NCI-H446 treated with DMSO at 0.1 percent for 48 hours (cell line): ENCODE measurements at regions not wholly inside any gene's neighbourhood (a gene's known extent, or its start where the extent isn't known, plus 50 kb on each side); places are given as distances from the start of the nearest gene placed in this dataset.

Experiments used
- DNase-seq: peaks from one replicate; lab custom pipeline; 2025; lab: John Stamatoyannopoulos, UW

DNA sequence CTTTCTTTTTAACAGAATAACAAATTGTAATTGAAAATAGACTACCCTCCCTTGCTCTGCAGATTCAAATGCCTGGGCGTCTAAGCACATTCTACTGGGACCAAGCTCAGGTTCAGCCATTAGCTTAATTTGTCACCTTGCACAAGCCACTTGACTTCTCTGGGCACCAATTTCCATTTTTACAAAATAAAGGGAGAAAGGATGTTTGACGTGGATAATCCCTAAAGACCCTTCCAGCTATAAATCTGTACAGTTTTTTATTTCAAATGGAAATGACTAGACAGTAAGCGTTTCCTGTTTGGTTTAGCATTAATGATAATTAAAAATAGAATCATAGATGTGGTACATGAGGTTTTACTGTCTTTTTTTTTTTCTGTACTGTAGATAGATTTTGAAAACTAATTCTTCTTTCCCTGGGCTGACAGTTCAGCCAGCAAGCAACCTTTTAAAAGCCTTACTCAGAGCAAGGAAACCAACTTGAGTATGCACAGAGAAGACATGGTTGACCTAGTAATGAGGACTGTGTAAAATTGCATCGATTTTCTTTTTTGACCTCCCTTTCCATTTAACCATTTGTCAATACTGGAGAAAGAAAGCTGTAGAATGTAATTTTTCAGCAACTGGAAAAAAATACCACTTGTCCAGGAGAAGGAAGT lies 1329.5 kb upstream of the CDH8 start:
- no peak for DNase-seq

DNA sequence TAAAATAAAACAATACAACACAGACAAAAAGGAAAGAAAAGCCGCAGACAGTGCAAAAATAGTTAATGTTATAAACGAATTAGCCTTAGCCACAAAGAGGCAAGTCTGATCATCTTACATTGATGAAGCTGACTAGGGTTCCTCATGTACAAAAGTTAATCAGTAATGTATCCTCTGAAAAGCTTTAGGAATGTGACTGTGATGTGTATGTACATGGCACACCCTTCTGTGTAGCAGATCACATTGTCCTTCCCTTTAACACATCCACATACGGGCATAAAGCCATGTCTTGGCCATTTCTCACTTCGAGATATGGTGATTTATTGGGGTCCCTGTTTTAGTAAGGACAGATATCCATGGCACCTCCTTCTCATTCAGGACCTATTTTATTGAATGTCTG lies 1327.5 kb upstream of the CDH8 start:
- no peak for DNase-seq

DNA sequence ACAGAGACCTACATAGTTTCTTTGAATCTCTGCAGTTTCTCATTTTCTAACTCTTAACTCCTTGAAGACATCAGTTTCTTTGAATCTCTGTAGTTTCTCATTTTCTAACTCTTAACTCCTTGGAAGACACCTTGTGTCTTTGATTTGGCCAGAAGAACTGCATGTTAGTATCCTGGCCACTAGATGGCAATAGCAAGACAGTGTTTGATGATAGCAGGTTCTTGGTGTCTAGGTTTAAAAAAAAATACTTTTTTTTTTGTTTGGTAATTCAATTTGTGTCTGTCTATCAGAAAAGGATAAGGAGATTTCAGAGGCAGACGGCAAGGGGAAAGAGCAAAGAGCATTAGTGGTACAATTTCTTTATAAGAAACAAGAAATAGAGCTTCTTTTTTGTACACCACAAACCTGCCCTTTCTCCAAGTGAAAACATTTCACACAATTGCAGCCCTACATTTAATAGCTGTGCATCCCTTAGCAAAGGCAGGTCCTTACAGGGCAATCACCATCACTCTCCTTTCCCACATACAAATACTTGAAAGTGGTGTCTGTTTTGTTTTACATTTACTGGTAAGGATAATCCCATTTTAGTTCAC lies 1324.9 kb upstream of the CDH8 start:
- DNase-seq, result peak; percentile 45

DNA sequence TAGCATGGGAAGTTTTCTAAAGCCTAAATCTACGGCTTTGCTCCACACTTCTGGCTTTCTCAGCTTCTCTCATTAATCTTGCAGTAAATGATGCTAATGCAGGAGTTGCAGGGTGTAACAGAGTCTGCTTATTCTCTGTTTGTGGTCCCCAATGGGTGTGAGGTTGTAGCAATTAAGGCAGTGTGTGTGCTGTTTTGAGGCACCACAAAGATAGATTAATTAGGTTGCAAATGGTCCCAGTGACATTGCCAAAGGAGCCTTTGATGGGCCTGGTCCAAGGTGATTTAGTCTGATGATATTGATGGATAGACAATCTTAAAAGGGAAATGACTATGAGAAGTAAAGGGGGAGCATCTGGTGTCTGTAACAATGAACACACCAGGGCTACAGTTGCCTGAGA lies 1313.7 kb upstream of the CDH8 start:
- no peak for DNase-seq

DNA sequence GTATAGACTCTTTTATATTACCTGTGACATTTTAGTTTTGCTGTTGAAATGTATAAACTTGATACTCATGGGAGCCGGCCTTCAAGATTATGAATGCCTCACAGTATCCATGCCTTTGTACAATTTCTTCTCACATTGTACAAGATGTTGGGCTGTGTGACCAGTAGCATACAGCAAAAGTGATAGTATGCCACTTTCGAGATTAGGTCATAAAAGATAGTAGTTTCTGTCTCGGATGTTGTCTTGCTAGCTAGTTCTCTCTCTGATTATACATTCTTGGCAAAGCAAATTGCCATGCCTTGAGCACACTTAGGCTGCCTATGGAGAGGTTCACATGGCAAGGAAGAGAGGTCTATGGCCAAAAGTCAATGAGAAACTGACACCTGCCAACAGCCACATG lies 1309.8 kb upstream of the CDH8 start:
- peak; percentile 10 for DNase-seq

DNA sequence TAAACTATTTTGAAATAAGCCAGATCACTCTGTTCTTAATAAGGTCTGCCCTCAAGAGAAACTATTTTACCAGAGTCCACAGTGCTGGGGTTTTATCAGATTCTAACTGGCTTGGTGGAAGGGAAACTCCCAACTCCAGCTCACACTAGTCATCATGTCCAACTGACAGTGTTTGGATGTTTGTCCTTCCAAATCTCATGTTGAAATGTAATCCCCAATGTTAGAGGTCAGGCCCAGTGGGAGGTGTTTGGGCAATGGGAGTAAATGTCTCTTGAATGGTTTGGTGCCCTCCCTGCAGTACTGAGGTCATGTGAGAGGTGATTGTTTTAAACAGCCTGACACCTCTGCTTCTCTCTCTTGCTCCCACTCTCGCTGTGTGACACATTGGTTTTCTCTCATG lies 1301.0 kb upstream of the CDH8 start:
- DNase-seq, result no peak

DNA sequence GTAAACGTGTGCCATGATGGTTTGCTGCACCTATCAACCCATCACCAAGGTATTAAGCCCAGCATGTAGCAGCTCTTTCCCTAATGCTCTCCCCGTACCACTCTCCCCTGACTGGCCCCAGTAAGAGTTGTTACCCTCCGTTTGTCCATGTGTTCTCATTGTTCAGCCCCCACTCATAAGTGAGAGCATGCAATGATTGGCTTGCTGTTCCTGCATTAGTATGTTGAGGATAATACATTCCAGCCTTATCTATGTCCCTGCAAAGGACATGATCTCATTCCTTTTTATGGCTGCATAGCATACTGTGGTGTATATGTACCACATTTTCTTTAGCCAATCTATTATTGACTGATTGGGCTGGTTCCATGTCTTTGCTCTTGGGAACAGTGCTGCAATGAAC lies 1294.9 kb upstream of the CDH8 start:
- no peak for DNase-seq

DNA sequence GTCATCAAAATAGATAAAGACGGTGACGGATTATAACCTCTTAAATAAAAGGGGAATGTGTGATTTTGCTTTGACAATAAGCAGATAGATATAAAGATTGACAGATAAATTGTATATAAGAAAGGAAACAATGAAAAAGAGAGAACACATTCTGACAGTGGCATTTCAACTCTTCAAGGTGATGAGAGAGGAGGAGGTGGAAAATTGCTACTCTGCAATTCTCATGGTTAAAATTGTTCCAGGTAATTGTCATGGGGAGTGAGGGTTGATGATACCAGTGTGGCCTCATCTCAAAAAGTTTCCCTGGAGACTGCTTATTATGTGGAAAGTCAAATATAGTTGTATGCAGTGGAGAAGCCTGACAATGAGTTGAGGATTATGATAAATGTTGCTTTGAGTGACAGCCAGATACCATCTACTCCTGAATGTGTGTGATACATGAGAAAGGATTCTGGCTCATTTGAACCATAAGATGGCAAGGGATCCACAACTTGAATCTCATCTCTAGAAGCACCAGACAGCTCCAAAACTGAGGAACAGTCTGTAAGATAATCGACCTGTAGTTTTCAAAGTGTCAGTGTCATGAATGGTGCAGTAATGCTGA lies 1290.6 kb upstream of the CDH8 start:
- no peak for DNase-seq

DNA sequence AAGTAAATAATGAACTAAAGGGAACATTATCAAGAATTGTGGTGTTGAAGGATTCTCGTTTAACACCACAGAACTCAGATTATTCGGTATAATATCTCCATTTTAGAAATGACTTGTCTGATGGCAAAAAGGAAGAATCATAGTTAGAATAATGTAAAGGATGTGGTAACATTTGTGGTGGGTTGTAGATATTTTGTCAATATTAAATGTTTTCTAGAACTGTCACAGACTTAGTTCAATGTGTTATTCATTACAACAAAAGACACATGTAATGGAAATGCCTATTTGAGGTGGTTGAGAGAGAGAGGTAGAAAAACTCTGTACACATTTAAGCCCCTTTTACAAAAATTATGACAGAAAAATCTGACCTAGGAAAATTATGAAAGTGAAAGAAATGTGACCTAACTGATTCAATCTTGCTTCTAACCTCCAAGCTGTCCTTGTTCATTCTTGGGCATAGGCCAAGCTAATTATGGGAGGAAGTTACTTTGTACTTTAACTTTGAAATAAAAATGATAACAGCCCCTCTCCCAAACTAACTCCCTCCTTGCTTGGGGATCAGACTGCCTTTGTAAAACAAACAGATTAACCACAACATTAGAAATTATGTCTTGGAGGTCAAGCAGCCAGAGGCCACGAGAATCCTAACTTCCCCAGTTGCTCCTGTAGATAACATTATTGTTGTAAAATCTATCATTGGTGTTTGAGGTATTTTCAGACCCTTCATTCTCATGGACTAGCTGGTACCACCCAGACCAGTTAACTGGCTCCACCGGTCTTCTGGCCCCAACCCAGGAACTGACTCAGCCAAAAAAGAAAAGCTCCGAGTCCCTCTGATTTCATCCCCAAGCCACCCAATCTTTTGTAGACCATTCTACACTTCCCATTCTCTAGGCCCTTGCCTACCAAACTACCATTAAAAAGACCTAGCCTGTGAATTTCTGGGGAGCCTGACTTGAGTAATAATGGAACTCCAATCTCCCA lies 1287.8 kb upstream of the CDH8 start:
- no peak for DNase-seq

DNA sequence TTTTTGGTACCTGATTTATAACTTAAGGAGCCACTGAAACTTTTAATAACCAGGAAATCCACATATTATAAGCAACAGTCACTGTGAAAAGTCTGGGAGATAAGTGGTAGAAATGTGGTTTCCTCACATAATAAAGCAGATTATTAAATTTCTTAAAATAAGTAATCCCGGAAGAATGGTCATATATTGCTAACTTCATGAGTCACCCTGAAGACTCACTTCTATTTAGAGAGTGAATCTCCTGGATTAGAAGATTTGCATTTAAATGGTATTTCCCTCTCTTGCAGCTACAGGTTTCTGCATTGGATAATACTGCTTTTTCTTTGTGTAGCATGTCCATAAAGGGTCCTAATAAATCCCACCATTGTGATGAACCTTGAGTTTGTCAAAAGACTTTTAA lies 1286.8 kb upstream of the CDH8 start:
- DNase-seq, result no peak

DNA sequence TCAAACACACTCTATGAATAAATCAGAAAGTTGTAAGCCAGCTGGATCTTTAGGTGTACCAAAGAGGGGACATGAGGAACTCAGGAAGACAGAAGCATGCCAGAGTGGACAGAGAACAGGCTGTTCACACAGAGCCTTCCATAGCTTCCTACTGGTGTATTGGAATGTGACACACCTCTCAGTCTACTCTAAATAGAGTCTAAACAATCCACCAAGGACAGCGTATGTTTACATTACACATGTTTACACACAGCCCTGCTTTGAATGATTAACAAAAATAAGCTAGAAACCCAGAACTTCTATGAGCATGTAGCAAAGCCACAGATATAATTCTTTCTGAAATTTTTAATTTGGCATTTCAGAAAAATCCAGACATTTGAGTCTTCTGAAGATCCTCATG lies 1279.0 kb upstream of the CDH8 start:
- no peak for DNase-seq

DNA sequence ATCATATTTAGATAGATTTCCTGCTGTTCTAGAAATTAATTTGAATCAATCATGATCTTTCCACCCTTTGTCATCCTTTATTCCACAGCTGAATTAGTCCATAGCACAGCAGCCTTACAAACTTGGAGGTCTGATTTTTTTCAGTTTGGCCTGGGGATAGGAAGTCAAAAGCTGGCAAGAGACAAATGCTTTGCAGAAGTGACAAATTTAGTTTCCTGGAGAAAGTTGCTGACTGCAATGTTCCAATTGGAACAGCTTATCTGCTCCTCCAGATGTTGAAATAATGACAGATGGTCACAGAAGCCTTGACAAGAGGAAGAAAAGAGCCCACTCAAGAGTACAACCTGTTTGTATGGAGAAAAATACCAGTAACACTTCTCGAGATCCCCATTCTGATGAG lies 1276.1 kb upstream of the CDH8 start:
- DNase-seq, result no peak

DNA sequence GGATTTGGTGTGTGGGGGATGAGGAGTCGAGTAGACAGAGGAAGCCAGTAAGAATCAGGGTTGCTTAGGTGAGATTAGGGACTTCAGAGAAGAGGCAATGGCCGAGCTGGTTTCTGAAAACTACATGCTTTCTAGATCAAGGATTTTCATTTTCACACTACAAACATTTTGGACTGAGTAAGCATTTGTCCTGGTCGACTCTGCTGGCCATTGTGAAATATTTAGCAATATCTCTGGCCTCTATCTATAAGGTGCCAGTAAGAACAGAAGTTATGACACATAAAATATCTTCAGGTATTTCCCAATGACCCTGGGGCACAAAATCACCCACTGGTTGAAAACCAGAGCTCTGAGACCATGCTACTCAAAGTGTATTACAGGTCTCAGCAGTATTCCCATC lies 1275.1 kb upstream of the CDH8 start:
- no peak for DNase-seq

DNA sequence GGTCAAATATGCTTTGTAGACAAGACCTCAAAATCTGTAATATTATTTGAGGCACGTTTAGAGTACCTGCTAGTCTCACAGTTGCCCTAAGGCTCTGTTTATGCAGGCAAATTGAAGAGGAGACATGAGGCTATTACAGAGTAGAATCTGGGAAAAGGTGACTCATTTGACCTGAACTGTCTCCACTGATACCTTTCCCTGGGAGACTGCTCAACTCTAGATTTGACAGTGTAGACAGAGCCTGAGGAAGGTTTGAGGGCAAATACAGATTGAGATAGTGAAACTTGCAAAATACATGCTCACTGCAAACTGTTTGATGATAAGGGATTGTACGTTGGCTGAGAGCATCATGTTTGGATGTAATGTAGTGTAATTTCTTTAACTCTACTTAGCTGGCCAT lies 1266.6 kb upstream of the CDH8 start:
- no peak for DNase-seq

DNA sequence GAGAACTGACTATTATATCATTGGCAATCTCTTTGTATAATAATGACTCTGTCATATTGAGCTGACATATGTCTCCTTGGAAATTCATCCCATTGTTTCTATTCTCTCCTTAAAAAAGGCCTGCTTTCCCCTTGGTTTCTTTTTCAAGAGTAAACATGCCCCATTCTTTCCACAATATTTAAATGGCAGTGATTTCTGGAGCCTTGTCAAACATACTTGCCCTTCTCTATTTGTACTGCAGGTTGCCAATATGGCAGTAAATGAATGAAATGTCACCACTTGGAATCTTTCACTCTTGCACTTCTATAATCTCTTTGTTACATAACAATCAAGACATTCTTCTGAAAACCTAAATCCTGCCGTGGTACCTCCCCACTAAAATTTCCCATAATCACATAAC lies 1265.1 kb upstream of the CDH8 start:
- no peak for DNase-seq

DNA sequence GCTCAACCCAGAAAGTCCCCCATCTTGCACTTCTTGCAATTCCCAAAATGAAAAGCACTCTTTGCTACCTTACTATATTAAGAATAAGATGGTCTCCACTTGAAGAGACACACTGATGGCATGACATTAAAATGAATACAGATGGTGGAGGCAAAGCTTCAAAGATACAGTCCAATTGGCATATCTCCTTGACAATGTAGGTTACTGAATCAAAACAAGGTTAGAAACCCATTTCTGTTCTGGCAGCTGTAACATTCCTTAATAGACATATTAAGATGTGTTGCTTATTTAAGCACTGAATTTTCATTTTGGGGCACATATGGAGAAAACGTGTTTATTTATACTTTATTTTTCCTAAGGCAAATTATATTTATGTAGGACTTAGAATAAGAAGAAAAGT lies 1262.8 kb upstream of the CDH8 start:
- no peak for DNase-seq

DNA sequence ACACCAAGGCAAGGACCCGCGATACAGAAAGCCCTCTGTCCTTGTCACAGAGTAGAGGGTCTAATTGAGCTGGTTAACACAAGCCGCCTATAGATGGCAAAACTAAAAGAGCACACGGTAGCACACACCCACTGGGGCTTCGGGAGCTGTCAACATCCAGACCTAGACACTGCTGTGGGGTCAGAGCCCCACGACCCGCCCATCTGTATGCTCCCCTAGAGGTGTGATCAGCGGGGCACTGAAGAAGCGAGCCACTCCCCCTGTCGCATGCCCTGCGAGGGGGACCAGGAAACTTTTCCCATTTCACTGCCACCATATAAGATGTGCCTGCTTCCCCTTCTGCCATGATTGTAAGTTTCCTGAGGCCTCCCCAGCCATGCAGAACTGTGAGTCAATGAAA lies 1255.8 kb upstream of the CDH8 start:
- no peak for DNase-seq

DNA sequence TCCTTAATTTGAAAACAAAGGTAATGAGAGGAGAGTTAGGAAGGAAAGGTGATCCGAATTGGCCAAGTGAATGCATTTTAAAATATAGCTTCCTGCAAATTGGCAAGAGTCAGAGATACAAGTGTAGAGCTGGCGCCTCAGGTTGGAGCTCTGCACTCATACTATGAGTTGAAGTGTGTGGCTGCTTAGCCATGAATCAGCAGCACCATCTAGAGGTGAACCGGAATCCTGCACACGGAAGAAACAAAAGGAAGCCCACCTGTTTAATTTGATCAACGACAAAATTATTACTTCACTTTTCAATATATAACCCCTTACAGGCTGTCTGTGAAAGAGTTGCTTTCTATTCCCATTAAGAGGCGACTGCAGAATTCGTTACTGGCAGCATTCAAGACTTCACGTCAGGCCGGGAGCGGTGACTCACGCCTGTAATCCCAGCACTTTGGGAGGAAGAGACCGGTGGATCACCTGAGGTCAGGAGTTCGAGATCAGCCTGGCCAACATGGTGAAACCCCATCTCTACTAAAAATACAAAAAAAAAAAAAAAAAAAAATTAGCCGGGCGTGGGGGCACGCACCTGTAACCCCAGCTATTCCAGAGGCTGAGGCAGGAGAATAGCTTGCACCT lies 1253.7 kb upstream of the CDH8 start:
- peak; percentile 25 for DNase-seq

DNA sequence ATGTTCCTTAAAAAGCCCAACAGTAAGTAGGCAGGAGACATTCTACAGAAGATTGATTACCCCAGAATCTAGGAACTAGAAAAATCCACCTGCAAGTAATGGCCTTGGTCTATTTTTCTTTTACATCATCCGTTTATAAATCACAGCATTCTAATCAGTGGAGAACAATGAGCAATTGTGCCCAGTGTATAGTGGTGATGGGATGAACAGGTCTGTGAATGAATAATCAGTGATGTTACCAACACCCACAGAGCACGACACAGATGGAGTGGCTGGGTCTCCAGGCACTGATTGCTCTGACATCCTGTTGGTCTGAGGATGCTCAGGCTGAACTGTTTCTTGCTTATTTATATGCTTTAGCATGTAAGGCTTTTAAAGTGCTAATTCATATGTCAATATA lies 1251.2 kb upstream of the CDH8 start:
- no peak for DNase-seq

DNA sequence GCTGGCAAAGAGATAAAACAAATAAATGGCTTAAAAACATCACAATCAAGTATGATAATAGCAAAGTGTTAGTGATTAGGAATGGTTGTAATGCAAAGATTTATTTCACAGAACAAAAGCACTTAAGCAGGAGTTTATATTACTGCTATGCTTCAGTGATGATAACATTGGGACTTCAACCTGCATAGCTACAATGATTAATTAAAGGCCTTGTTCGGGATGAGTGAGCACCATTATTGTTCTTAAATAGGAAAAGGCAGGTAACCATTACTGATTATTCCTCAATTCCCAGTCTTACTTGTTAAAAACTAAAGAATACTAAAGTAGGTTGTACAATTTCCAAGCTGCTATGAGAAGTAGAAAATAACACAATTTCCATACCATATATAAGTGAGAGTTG lies 1247.5 kb upstream of the CDH8 start:
- DNase-seq, result no peak

DNA sequence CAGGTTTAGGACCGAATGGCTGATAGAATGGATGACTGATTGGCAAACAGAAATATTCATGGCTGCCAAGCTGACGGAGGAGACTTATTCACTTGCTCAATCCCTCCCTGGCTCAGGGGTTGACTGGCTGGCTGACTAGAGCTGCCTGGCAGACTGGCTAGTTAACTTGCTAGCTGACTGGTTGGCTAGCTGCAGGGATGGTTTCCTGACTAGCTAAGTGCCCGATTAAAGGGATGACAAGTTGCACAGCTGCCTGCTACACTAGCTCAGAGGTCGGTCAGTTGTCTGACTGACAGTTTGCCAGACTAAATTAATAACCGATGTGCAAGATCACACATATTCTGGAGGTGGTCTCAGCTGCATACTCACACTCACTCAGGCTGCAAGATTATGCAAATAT lies 1208.4 kb upstream of the CDH8 start:
- peak; percentile 56 for DNase-seq

DNA sequence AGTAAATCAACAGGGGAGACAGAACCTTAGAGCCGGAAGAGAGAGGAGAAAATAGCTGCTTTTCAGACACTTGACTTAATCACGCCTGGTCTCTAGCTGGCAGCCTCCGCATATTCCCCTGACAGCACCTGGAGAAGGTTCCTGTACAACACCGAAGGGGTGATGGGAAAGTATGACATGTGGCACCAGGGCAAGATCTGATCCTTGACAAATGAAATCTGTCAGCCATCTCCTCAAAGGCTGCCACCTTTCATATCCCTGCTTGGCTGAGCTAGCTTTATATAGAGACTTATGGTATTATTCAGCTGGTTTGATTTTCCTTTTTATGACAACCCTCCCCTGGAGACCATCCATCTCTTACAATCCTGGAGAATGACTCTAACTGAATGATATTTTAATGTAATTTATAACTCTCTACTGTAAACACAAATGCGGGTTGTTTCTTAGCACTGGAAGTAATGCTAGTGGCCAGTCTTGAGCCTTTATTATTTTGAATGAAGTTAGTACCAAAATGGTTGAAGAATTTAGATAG lies 1205.3 kb upstream of the CDH8 start:
- DNase-seq, result no peak
